Keratinocyte (primary cell): ENCODE measurements at regions not wholly inside any gene's neighbourhood (a gene's known extent, or its start where the extent isn't known, plus 50 kb on each side); places are given as distances from the start of the nearest gene placed in this dataset.
A peak's percentile ranks its signal among the peaks of the same experiment; 100 is the strongest.

Experiments used
- DNase-seq: peaks from one replicate; pipeline ENCODE4 v3.0.0-alpha.2; 2011; ENCODE audit warnings: low read depth, missing footprints, low spot score
- FAIRE-seq: peaks from 2 replicates; lab custom pipeline; 2011; peaks lifted over from hg19 to GRCh38; lab: Jason Lieb, UNC
- H2AFZ ChIP-seq: 2 replicates; pipeline ENCODE4 v1.6.0; 2012; ENCODE audit warnings: low read length, control low read depth, inconsistent platforms; ENCODE audit not compliant: control insufficient read depth
- H3K27ac ChIP-seq: 2 replicates; pipeline ENCODE4 v1.5.1; 2011; ENCODE audit warnings: low read length; ENCODE audit not compliant: control insufficient read depth, insufficient read depth
- H3K27me3 ChIP-seq: 3 replicates; pipeline ENCODE4 v1.6.0; 2011; ENCODE audit warnings: low read length; ENCODE audit not compliant: control insufficient read depth, insufficient read depth; ENCODE audit errors: extremely low read depth
- H3K36me3 ChIP-seq, 2 experiments: 2 replicates in 1 of 2; 3 replicates in 1 of 2; pipeline ENCODE4 v1.5.1; 2011; ENCODE audit warnings: low read length in 2 of 2, mild to moderate bottlenecking in 1 of 2; ENCODE audit not compliant: control insufficient read depth in 2 of 2, insufficient read depth in 2 of 2; ENCODE audit errors: extremely low read depth in 1 of 2
- H3K4me1 ChIP-seq: 3 replicates; pipeline ENCODE4 v1.5.1; 2011; ENCODE audit warnings: low read length; ENCODE audit not compliant: control insufficient read depth, insufficient read depth; ENCODE audit errors: extremely low read depth
- H3K4me2 ChIP-seq: 3 replicates; pipeline ENCODE4 v1.6.0; 2011; ENCODE audit warnings: low read depth, low read length; ENCODE audit not compliant: control insufficient read depth, insufficient read depth; ENCODE audit errors: extremely low read depth
- H3K4me3 ChIP-seq, 3 experiments: fragments of 200-600 bp in 1 of 3; sonication (generic) in 1 of 3; 2 replicates in 2 of 3; 3 replicates in 1 of 3; pipeline ENCODE4 v1.5.1; 2011 to 2016; ENCODE audit warnings: low read length in 3 of 3, mild to moderate bottlenecking in 3 of 3, control low read depth in 2 of 3, inconsistent platforms in 1 of 3, low read depth in 1 of 3, mixed read lengths in 1 of 3, mixed run types in 1 of 3, moderate library complexity in 1 of 3; ENCODE audit not compliant: control insufficient read depth in 2 of 3, insufficient read depth in 2 of 3; ENCODE audit errors: extremely low read depth in 1 of 3
- H3K79me2 ChIP-seq: 2 replicates; pipeline ENCODE4 v1.6.0; 2012; ENCODE audit warnings: low read length; ENCODE audit not compliant: control insufficient read depth, insufficient read depth
- H3K9ac ChIP-seq: 3 replicates; pipeline ENCODE4 v1.6.0; 2011; ENCODE audit warnings: low read length; ENCODE audit not compliant: control insufficient read depth, insufficient read depth; ENCODE audit errors: extremely low read depth
- H3K9me1 ChIP-seq: 3 replicates; pipeline ENCODE4 v1.6.0; 2011; ENCODE audit warnings: low read length; ENCODE audit not compliant: control insufficient read depth, insufficient read depth; ENCODE audit errors: extremely low read depth
- H3K9me3 ChIP-seq: 2 replicates; pipeline ENCODE4 v1.5.1; 2012; ENCODE audit warnings: low read depth, low read length; ENCODE audit not compliant: control insufficient read depth
- H4K20me1 ChIP-seq: 3 replicates; pipeline ENCODE4 v1.6.0; 2011; ENCODE audit warnings: low read length; ENCODE audit not compliant: control insufficient read depth, insufficient read depth; ENCODE audit errors: extremely low read depth
- CTCF ChIP-seq, 3 experiments: IDR thresholded peaks in 1 of 3; conservative IDR thresholded peaks in 1 of 3; optimal IDR thresholded peaks in 1 of 3; 2 replicates in 2 of 3; 3 replicates in 1 of 3; pipeline versions ENCODE3 to v1.5.1; 2011; ENCODE audit warnings: low read length in 3 of 3, mild to moderate bottlenecking in 3 of 3, moderate library complexity in 2 of 3, control low read depth in 1 of 3, inconsistent platforms in 1 of 3; ENCODE audit not compliant: insufficient read depth in 2 of 3; ENCODE audit errors: extremely low read depth in 1 of 3
- EZH2 ChIP-seq: IDR thresholded peaks from one replicate; pipeline ENCODE4 v1.6.1; 2012; ENCODE audit warnings: inconsistent platforms, mild to moderate bottlenecking, low read length, moderate library complexity
- dilution Hi-C: fragments of 300-500 bp; cut with MboI; formaldehyde crosslinking; loops from one replicate; pipeline ENCODE4 v1.7.0; 2020; ENCODE audit warnings: low sequenced_read_pairs; ENCODE audit not compliant: extremely low pct_ligation_motif_present

DNA sequence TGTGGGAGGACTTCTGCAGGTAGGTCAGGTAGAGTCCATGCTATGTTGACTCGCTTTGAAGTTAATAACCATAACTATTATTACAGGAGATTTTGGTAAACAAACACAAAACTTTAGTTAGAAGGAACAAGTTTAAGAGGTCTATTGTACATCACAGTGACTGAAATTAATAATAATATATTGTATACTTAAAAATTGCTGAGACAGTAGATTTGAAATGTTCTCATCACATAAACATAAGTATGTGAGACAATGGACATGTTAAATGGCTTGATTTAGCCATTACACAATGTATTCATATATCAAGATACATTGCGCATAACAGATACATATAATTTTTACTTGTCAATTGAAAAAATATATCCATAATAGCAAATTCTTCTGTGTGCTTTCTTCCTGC is 91.4 kb upstream of the CD53 start:
- Histone ChIP-seq H3K4me1 (peaks cover 10% of the 10 kb centered on the region), H4K20me1 (no peaks in the 10 kb centered on the region), H3K4me3 (no peak overlapping the region), H3K27ac (no peak overlapping the region), H3K9me3 (no peaks in the 10 kb centered on the region), H3K9ac (no peak overlapping the region), H3K27me3 (no peaks in the 10 kb centered on the region), H3K9me1 (no peaks in the 10 kb centered on the region), H3K79me2 (no peaks in the 10 kb centered on the region), H3K4me2 (no peak overlapping the region), H3K36me3 (no peaks in the 10 kb centered on the region), H2AFZ (no peak overlapping the region)
- DNase-seq (no peak), FAIRE-seq (no peak)
- dilution Hi-C loops = no loop called here
- no peak for TF ChIP-seq EZH2
- no peak for TF ChIP-seq CTCF (optimal IDR thresholded peaks at IDR 0.05 in 1 of 3, IDR thresholded peaks at IDR 0.05 in 1 of 3, conservative IDR thresholded peaks at IDR 0.05 in 1 of 3; ENCODE audit: extremely low read depth in 1 of 3, insufficient read depth in 2 of 3, low read length in 3 of 3)

DNA sequence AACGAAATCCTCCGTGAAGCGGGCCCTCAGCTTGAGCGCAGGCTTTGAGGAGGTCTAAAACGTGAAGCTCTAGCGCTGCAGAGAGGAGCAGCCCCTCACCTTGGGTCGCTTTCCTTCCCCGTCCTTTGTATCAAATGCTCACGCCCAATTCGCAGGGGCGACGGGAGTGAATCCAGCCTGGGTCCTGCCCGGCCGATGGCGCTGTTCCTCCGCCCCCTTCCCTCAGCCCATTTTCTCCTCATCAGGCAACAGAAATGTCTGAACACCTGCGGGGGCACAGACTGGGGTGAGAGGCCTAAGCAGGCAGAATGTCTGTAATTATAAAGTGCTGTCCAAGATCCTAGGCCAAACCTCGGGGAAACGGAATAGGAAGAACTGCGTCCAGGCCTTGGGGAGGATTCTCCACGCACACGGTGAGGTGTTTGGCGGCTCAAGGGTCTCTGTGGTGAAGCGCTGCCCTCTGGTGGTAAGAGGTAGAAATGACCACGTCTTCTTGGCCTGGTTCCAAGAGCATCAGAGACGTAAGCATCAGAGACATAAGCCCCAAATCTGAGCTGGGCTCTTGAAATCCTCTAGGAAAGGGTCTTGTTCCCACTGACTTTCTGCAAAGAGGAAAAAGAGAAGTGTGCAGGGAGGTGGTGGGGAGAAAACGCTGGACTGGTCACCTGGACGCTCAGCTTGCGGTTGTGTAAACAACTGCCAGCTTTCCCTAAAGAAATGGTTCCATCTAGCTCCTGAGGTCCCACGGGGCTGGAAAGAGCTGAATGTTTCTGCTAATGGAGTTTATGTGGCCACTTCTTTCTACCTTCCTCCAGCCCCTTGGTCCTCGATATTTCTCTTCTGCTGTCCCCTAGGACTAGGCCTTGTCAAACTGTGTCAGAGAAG is 92.1 kb upstream of the CD53 start:
- DNase-seq (peak; percentile 42), FAIRE-seq (no peak)
- dilution Hi-C loops = no loop called here
- no peaks in the 10 kb centered on the region for H4K20me1 ChIP-seq
- no peak overlapping the region for H3K4me3 ChIP-seq
- H3K4me1 ChIP-seq = peaks cover 8% of the 10 kb centered on the region
- no peak overlapping the region for H3K9ac ChIP-seq
- no peak overlapping the region for H3K4me2 ChIP-seq
- H3K36me3 ChIP-seq = no peaks in the 10 kb centered on the region
- H3K9me1 ChIP-seq = no peaks in the 10 kb centered on the region
- no peaks in the 10 kb centered on the region for H3K27me3 ChIP-seq
- H3K9me3 ChIP-seq = no peaks in the 10 kb centered on the region
- H3K79me2 ChIP-seq = no peaks in the 10 kb centered on the region
- H3K27ac ChIP-seq = no peak overlapping the region
- H2AFZ ChIP-seq = no peak overlapping the region
- TF ChIP-seq EZH2 (no peak), CTCF (optimal IDR thresholded peaks at IDR 0.05 in 1 of 3, IDR thresholded peaks at IDR 0.05 in 1 of 3, conservative IDR thresholded peaks at IDR 0.05 in 1 of 3; ENCODE audit: extremely low read depth in 1 of 3, insufficient read depth in 2 of 3, low read length in 3 of 3) (peak; percentile 84 to 93 (median 85))
